ENCODE measurements at regions not wholly inside any gene's neighbourhood (a gene's known extent, or its start where the extent isn't known, plus 50 kb on each side); places are given as distances from the start of the nearest gene placed in this dataset.

- no peak overlapping the region for H3K4me3 ChIP-seq (ENCODE audit: insufficient read depth, low read depth, low read length)
- no TSS peak for BruUV-seq (replicated peaks)
- no peak overlapping the region for H2BK120ac ChIP-seq (ENCODE audit: low read depth, low read length)
- H3K18ac ChIP-seq (ENCODE audit: low read depth, low read length) = no peak overlapping the region
- in situ Hi-C loops (cut with MboI; ENCODE audit: low sequenced_read_pairs) = no loop called here
- H2AK5ac ChIP-seq (ENCODE audit: low read depth, low read length) = no peak overlapping the region
- no peak overlapping the region for H2AFZ ChIP-seq (replicated peaks; ENCODE audit: low read length, poor library complexity)
- H2AK9ac ChIP-seq (replicated peaks; ENCODE audit: low read depth, low read length, poor library complexity) = no peak overlapping the region
- no peak overlapping the region for H3K56ac ChIP-seq (ENCODE audit: extremely low read depth, insufficient read depth, low read length)
- ChIA-PET POLR2A (ENCODE audit: unreplicated experiment) (no interaction called here), CTCF (no interaction called here)
- WGBS, 2 experiments (ENCODE audit: extremely low coverage in 2 of 2, insufficient read length in 1 of 2) = no CpG with 5 or more reads among the region's 1 CpG
- no peak overlapping the region for H2BK5ac ChIP-seq (ENCODE audit: low read depth, low read length, poor library complexity, severe bottlenecking)
- H3K14ac ChIP-seq (replicated peaks; ENCODE audit: low read depth, low read length) = no peak overlapping the region
- TF ChIP-seq RFX5 (IDR thresholded peaks at IDR 0.05; ENCODE audit: low read depth, low read length) (no peak), MAFK (IDR thresholded peaks at IDR 0.05; ENCODE audit: low read depth, low read length) (no peak), USF2 (IDR thresholded peaks at IDR 0.05; ENCODE audit: low read depth, low read length) (no peak), BHLHE40 (IDR thresholded peaks at IDR 0.05; ENCODE audit: low read depth, low read length) (no peak), CHD1 (IDR thresholded peaks at IDR 0.05; ENCODE audit: low read depth, low read length) (no peak), MAZ (IDR thresholded peaks at IDR 0.05; ENCODE audit: borderline replicate concordance, low read depth, low read length) (no peak), MXI1 (IDR thresholded peaks at IDR 0.05; ENCODE audit: borderline replicate concordance, low read depth, low read length) (no peak)
- no peak overlapping the region for H4K8ac ChIP-seq (ENCODE audit: low read depth in 2 of 2, low read length in 2 of 2)
- no peak for ATAC-seq (ENCODE audit: low read depth)
- H2BK20ac ChIP-seq (ENCODE audit: low read depth, low read length) = no peak overlapping the region
- H4K5ac ChIP-seq (ENCODE audit: low read depth, low read length) = no peak overlapping the region
- dilution Hi-C loops (cut with HindIII; ENCODE audit: low sequenced_read_pairs, unreplicated experiment) = no loop called here
- H3K27ac ChIP-seq (ENCODE audit: insufficient read depth, low read length) = no peak overlapping the region
- no peak overlapping the region for H3K9ac ChIP-seq (ENCODE audit: low read depth, low read length)
- no peaks in the 10 kb centered on the region for H3K36me3 ChIP-seq (ENCODE audit: control insufficient read depth, insufficient read depth, low read length)
- no peak overlapping the region for H2BK15ac ChIP-seq (ENCODE audit: low read depth, low read length)
- no peak overlapping the region for H3K4ac ChIP-seq (ENCODE audit: low read depth, low read length)
- H3K9me1 ChIP-seq (ENCODE audit: insufficient read depth, low read length) = no peaks in the 10 kb centered on the region
- H3K23ac ChIP-seq (ENCODE audit: low read depth, low read length) = no peak overlapping the region
- H3K79me1 ChIP-seq (ENCODE audit: low read depth in 1 of 2, low read length in 2 of 2) = no peaks in the 10 kb centered on the region
- DNase-seq = no peak
- no peaks in the 10 kb centered on the region for H4K20me1 ChIP-seq (ENCODE audit: insufficient read depth, low read length)
- H3K9me3 ChIP-seq (ENCODE audit: control insufficient read depth, insufficient read depth, low read length) = no peaks in the 10 kb centered on the region; the same call in 1 of the 2 replicates
- no peak overlapping the region for H4K91ac ChIP-seq (ENCODE audit: insufficient read depth, low read depth, low read length)
- no peak overlapping the region for H3K4me2 ChIP-seq (ENCODE audit: low read depth, low read length)
- intact Hi-C loops (cut with micrococcal nuclease) = no loop called here
- H3K4me1 ChIP-seq (ENCODE audit: control insufficient read depth, insufficient read depth, low read length) = no peaks in the 10 kb centered on the region
- H3K27me3 ChIP-seq (ENCODE audit: control insufficient read depth, insufficient read depth, low read length) = no peaks in the 10 kb centered on the region
These were observed 126.9 kb upstream of the HCCS start for GRCh38 chrX:10984213-10984612.
